Mucosa of descending colon (tissue), 3 donors: ENCODE measurements at regions not wholly inside any gene's neighbourhood (a gene's known extent, or its start where the extent isn't known, plus 50 kb on each side); places are given as distances from the start of the nearest gene placed in this dataset.

Experiments
- ATAC-seq: fragments of 200-7000 bp; cut with Tn5 transposase; one replicate; pipeline ENCODE4 v1.9.1; 2020; ENCODE audit warnings: mild to moderate bottlenecking, moderate library complexity
- DNase-seq, 3 donors: peaks; one replicate each; pipeline ENCODE4 v3.0.0-alpha.2; 2020
- H3K36me3 ChIP-seq: fragments of 200-600 bp; one replicate; pipeline ENCODE4 v1.8.0; 2021; ENCODE audit warnings: low read depth, mild to moderate bottlenecking
- H3K4me1 ChIP-seq: fragments of 200-600 bp; one replicate; pipeline ENCODE4 v1.8.0; 2021; ENCODE audit warnings: low read depth, mild to moderate bottlenecking
- H3K4me3 ChIP-seq: fragments of 200-600 bp; one replicate; pipeline ENCODE4 v1.8.0; 2021; ENCODE audit warnings: mild to moderate bottlenecking
- H3K9me3 ChIP-seq: fragments of 200-600 bp; one replicate; pipeline ENCODE4 v1.8.0; 2021; ENCODE audit warnings: mild to moderate bottlenecking
- intact Hi-C, 2 donors: fragments of 100-400 bp; cut with DNase I in 1 of 2; cut with micrococcal nuclease in 1 of 2; formaldehyde crosslinking; loops; one replicate each; pipeline versions ENCODE4 v1.11.0 to v1.11.1; 2022; cut with DNase I, micrococcal nuclease
- TF ChIP-seq, protein P1 (sequence below): fragments of 200-600 bp; IDR thresholded peaks from one replicate; pipeline ENCODE4 v1.8.0; 2022; ENCODE audit warnings: antibody characterized with exemption, mild to moderate bottlenecking
- donor health status: DM: no; HTN: no; CAD: no; lungs with moderate emphysema.
- donor health status: DM: no; HTN: no; CAD: no.
- donor health status: DM: no; HTN: yes; CAD: no.

DNA sequence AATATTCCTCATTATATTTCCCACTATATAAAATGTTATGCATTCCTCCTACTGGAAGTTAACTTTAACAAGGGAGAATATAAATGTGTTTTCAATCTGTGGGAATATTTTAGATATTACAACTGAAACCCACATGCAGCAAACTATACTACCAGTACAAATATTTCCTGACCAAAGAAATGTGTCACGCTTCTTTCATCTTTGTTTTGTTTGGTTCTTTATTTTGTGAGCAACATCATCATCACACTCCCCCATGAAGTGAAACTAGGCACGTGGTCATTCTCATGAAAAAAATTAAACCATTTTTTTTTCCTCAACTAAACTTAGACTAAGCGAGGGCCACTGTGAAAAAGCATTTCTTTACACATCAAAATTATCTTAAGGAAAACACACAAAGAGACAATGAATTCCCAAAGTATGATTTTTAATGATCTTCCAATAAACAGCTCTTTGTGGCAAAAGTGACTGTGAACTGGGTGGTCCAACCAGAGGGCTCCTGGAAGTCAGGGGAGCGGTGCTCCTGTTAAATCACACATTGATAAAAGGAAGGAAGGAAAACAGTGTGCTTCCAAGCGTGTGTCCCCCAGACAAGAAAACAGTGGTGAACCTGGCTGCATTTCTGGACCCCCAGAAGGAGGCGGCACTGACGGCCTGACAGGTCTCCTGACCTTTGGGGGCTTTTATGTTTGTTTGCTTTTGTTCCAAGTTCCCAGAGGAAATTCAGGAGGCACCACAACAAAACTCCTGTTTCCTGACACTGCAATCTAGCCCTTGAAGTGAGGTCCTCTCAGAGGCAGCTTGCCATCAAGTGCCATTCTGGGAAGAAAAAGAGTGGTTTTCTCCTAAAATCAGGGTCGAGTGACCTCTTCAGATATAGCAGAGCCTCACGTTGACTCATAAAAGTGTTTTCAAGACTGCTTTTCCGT is 166.8 kb upstream of the FOXQ1 start:
- no peaks in the 10 kb centered on the region for H3K36me3 ChIP-seq
- H3K4me3 ChIP-seq: no peak overlapping the region
- TF ChIP-seq, protein P1, sequence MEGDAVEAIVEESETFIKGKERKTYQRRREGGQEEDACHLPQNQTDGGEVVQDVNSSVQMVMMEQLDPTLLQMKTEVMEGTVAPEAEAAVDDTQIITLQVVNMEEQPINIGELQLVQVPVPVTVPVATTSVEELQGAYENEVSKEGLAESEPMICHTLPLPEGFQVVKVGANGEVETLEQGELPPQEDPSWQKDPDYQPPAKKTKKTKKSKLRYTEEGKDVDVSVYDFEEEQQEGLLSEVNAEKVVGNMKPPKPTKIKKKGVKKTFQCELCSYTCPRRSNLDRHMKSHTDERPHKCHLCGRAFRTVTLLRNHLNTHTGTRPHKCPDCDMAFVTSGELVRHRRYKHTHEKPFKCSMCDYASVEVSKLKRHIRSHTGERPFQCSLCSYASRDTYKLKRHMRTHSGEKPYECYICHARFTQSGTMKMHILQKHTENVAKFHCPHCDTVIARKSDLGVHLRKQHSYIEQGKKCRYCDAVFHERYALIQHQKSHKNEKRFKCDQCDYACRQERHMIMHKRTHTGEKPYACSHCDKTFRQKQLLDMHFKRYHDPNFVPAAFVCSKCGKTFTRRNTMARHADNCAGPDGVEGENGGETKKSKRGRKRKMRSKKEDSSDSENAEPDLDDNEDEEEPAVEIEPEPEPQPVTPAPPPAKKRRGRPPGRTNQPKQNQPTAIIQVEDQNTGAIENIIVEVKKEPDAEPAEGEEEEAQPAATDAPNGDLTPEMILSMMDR: no peak
- ATAC-seq (no peak), DNase-seq (no peak)
- intact Hi-C loops: no loop called here
- no peaks in the 10 kb centered on the region for H3K4me1 ChIP-seq
- no peaks in the 10 kb centered on the region for H3K9me3 ChIP-seq

GRCh38 chr6:1143655-1144054 is 168.2 kb upstream of the FOXQ1 start:
- H3K4me3 ChIP-seq: no peak overlapping the region
- ATAC-seq (no peak), DNase-seq (no peak)
- no peaks in the 10 kb centered on the region for H3K4me1 ChIP-seq
- H3K36me3 ChIP-seq: no peaks in the 10 kb centered on the region
- peaks cover 7% of the 10 kb centered on the region for H3K9me3 ChIP-seq
- TF ChIP-seq, protein P1: no peak
- intact Hi-C loops: no loop called here

DNA sequence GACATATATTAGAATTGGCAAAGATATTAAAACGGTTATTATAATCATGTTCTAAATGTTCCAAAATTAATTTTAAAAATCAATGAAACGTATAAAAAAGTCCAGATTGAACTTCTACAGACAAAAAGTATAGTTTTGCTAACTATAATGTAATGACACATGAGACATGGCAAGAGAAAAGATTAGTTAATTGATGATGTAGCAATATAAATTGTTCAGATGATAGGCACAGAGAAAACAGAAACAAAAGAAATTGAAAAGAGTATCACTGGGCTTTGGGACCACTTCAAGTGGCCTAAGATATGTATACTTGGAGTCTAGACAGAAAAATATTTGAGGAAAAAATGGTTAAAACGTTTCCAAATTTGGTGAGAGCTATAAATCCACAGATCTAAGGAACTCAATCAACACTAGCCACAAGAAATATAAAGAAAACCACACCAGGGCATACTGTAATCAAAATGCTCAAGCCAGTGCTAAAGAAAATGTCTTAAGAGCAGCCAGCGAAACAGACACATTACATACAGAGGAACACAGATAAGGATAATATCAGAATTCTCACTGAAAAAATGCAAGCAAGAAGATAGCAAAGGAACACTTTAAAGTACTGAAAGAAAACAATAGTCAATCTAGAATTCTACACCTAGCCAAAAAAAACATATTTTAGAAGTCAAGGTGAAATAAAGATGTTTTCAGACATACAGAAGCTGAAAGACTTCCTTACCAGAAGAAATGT is 172.6 kb upstream of the FOXQ1 start:
- no peak for DNase-seq
- Histone ChIP-seq H3K4me3 (no peak overlapping the region), H3K36me3 (no peaks in the 10 kb centered on the region), H3K9me3 (peaks cover 7% of the 10 kb centered on the region), H3K4me1 (no peaks in the 10 kb centered on the region)
- no peak for ATAC-seq
- TF ChIP-seq, protein P1: no peak
- intact Hi-C loops: no loop called here

- Histone ChIP-seq H3K4me3 (no peak overlapping the region), H3K36me3 (no peaks in the 10 kb centered on the region), H3K9me3 (peaks cover 7% of the 10 kb centered on the region), H3K4me1 (no peaks in the 10 kb centered on the region)
- intact Hi-C loops: no loop called here
- DNase-seq (no peak), ATAC-seq (no peak)
- TF ChIP-seq, protein P1: no peak
Measured at GRCh38 chr6:1137849-1138248, 174.0 kb upstream of the FOXQ1 start.

GRCh38 chr6:1136827-1137226 is 175.1 kb upstream of the FOXQ1 start:
- H3K9me3 ChIP-seq: peaks cover 7% of the 10 kb centered on the region
- TF ChIP-seq, protein P1: no peak
- H3K4me1 ChIP-seq: no peaks in the 10 kb centered on the region
- H3K4me3 ChIP-seq: no peak overlapping the region
- H3K36me3 ChIP-seq: no peaks in the 10 kb centered on the region
- DNase-seq: no peak
- intact Hi-C loops: no loop called here
- no peak for ATAC-seq
